ENCODE measurements at regions not wholly inside any gene's neighbourhood (a gene's known extent, or its start where the extent isn't known, plus 50 kb on each side); places are given as distances from the start of the nearest gene placed in this dataset.

- Mint-ChIP-seq H3K36me3 (ENCODE audit: low read depth) (peaks cover 4% of the 10 kb centered on the region), H3K27ac (ENCODE audit: unreplicated experiment) (no peak overlapping the region), H3K4me3 (no peak overlapping the region), H3K4me1 (peaks cover 5% of the 10 kb centered on the region), H3K27me3 (ENCODE audit: low read depth) (no peaks in the 10 kb centered on the region), H3K9me3 (no peaks in the 10 kb centered on the region)
- TF ChIP-seq, protein P1, sequence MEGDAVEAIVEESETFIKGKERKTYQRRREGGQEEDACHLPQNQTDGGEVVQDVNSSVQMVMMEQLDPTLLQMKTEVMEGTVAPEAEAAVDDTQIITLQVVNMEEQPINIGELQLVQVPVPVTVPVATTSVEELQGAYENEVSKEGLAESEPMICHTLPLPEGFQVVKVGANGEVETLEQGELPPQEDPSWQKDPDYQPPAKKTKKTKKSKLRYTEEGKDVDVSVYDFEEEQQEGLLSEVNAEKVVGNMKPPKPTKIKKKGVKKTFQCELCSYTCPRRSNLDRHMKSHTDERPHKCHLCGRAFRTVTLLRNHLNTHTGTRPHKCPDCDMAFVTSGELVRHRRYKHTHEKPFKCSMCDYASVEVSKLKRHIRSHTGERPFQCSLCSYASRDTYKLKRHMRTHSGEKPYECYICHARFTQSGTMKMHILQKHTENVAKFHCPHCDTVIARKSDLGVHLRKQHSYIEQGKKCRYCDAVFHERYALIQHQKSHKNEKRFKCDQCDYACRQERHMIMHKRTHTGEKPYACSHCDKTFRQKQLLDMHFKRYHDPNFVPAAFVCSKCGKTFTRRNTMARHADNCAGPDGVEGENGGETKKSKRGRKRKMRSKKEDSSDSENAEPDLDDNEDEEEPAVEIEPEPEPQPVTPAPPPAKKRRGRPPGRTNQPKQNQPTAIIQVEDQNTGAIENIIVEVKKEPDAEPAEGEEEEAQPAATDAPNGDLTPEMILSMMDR (conservative IDR thresholded peaks at IDR 0.05): no peak
- DNase-seq (ENCODE audit: low read depth, low spot score): no peak
Observed at GRCh38 chr17:77495575-77495974, 354.8 kb downstream of the SEC14L1 start.

GRCh38 chr17:77496401-77496801 is 355.6 kb downstream of the SEC14L1 start:
- H3K36me3 Mint-ChIP-seq (ENCODE audit: low read depth): peaks cover 9% of the 10 kb centered on the region
- TF ChIP-seq, protein P1 (conservative IDR thresholded peaks at IDR 0.05): no peak
- no peak for DNase-seq (ENCODE audit: low read depth, low spot score)

GRCh38 chr17:77496831-77497577 is 356.2 kb downstream of the SEC14L1 start:
- H3K27ac Mint-ChIP-seq (ENCODE audit: unreplicated experiment): no peak overlapping the region
- H3K27me3 Mint-ChIP-seq (ENCODE audit: low read depth): peaks cover 3% of the 10 kb centered on the region
- peaks cover 11% of the 10 kb centered on the region for H3K36me3 Mint-ChIP-seq (ENCODE audit: low read depth)
- TF ChIP-seq, protein P1 (conservative IDR thresholded peaks at IDR 0.05): no peak
- H3K4me1 Mint-ChIP-seq: peaks cover 5% of the 10 kb centered on the region
- no peak overlapping the region for H3K4me3 Mint-ChIP-seq
- no peaks in the 10 kb centered on the region for H3K9me3 Mint-ChIP-seq
- DNase-seq (ENCODE audit: low read depth, low spot score): no peak

More at GRCh38 chr17:77496401-77496801, 355.6 kb downstream of the SEC14L1 start:
- Mint-ChIP-seq H3K4me3 (no peak overlapping the region), H3K4me1 (peaks cover 5% of the 10 kb centered on the region), H3K27ac (ENCODE audit: unreplicated experiment) (peak overlapping the region; percentile 19), H3K27me3 (ENCODE audit: low read depth) (peaks cover 3% of the 10 kb centered on the region), H3K9me3 (no peaks in the 10 kb centered on the region)

DNA sequence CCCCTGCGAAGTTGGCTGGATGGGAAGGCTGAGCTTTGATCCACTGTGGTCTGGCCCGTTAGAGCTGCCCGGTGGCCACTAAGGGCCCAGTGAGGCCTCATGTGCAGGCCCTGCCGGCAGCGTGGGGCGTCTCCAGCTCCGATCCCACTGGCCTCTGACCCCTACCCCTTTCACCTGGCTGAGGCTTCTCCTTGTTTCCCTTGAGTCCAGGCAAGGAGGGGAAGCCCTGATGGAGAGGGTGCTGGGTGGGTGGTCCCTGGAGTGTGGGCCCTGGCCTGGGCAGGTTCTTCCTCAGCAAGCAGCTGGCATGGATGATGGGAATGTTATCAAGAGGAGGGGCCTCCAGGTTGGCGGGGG is 356.8 kb downstream of the SEC14L1 start:
- peaks cover 3% of the 10 kb centered on the region for H3K27me3 Mint-ChIP-seq (ENCODE audit: low read depth)
- H3K9me3 Mint-ChIP-seq: no peaks in the 10 kb centered on the region
- H3K27ac Mint-ChIP-seq (ENCODE audit: unreplicated experiment): no peak overlapping the region
- H3K36me3 Mint-ChIP-seq (ENCODE audit: low read depth): peaks cover 11% of the 10 kb centered on the region
- DNase-seq (ENCODE audit: low read depth, low spot score): no peak
- TF ChIP-seq, protein P1 (conservative IDR thresholded peaks at IDR 0.05): no peak
- H3K4me3 Mint-ChIP-seq: no peak overlapping the region
- peaks cover 5% of the 10 kb centered on the region for H3K4me1 Mint-ChIP-seq

DNA sequence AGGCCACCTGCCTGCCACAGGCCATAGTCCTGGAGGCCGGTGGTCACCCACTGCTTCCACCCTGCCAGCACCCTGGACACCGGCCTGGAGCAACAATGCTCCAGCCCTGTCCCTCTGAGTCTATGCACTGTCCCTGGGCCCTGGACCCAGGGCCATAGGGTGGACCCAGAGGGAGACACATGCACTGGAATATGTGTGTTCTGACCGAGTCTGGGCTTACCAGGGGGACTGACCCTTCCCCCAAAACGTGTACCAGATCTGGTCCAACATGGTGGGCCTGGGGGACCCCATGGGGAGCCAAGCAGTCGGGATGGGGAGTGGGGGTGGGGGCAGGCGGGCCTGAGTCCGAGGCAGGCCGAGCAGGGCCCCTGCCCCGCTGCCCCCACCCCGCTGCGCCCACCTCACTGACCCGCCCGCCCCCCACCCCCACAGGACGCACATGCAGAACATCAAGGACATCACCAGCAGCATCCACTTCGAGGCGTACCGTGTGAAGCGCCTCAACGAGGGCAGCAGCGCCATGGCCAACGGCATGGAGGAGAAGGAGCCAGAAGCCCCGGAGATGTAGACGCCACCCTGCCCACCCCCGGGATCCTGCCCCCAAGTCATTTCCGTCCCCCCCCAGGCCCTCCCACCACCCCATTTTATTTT is 357.4 kb downstream of the SEC14L1 start:
- no peak overlapping the region for H3K27ac Mint-ChIP-seq (ENCODE audit: unreplicated experiment)
- no peak for DNase-seq (ENCODE audit: low read depth, low spot score)
- H3K9me3 Mint-ChIP-seq: no peaks in the 10 kb centered on the region
- H3K4me3 Mint-ChIP-seq: no peak overlapping the region
- peaks cover 3% of the 10 kb centered on the region for H3K27me3 Mint-ChIP-seq (ENCODE audit: low read depth)
- TF ChIP-seq, protein P1 (conservative IDR thresholded peaks at IDR 0.05): no peak
- H3K4me1 Mint-ChIP-seq: peaks cover 5% of the 10 kb centered on the region
- peaks cover 11% of the 10 kb centered on the region for H3K36me3 Mint-ChIP-seq (ENCODE audit: low read depth)

Measured in neural crest cell (in vitro differentiated cells).